H1 (cell line): ENCODE measurements at regions not wholly inside any gene's neighbourhood (a gene's known extent, or its start where the extent isn't known, plus 50 kb on each side); places are given as distances from the start of the nearest gene placed in this dataset.

Experiments
- CTCF ChIA-PET: fragments of 300-600 bp; sonication (Branson Sonifier 250); formaldehyde crosslinking; loops from one replicate; lab custom pipeline; 2021; ENCODE audit not compliant: partially characterized antibody; lab: Charles Lee
- POLR2A ChIA-PET: fragments of 300-600 bp; sonication (Branson Sonifier 250); formaldehyde crosslinking; loops from one replicate; lab custom pipeline; 2021; ENCODE audit warnings: inconsistent platforms; ENCODE audit not compliant: partially characterized antibody; lab: Charles Lee
- DNase-seq, 2 experiments: peaks; one replicate each; pipeline versions ENCODE4 v3.0.0 to v3.0.0-alpha.2; 2010 to 2022; ENCODE audit warnings: low spot score in 2 of 2, low read depth in 1 of 2, mixed read lengths in 1 of 2
- FAIRE-seq: peaks from 2 replicates; lab custom pipeline; 2011; peaks lifted over from hg19 to GRCh38; lab: Jason Lieb, UNC
- H2AFZ ChIP-seq: 2 replicates; pipeline ENCODE4 v1.8.1; 2012; ENCODE audit warnings: low read length, inconsistent platforms
- H2AK5ac ChIP-seq: 2 replicates; pipeline ENCODE4 v1.6.1; 2013; ENCODE audit warnings: low read depth, low read length
- H2BK120ac ChIP-seq: replicated peaks from 2 replicates; pipeline ENCODE3; 2013; ENCODE audit warnings: low read depth, low read length, inconsistent platforms
- H2BK12ac ChIP-seq: 2 replicates; pipeline ENCODE4 v1.6.1; 2013; ENCODE audit warnings: low read depth, low read length
- H2BK15ac ChIP-seq: 2 replicates; pipeline ENCODE4 v1.6.1; 2013; ENCODE audit warnings: low read length
- H2BK20ac ChIP-seq: 2 replicates; pipeline ENCODE4 v1.6.1; 2013; ENCODE audit warnings: low read length
- H2BK5ac ChIP-seq: 2 replicates; pipeline ENCODE4 v1.6.1; 2013; ENCODE audit warnings: low read depth, low read length
- H3K14ac ChIP-seq: 2 replicates; pipeline ENCODE4 v1.6.1; 2013; ENCODE audit warnings: inconsistent platforms; ENCODE audit not compliant: insufficient read length
- H3K18ac ChIP-seq: 2 replicates; pipeline ENCODE4 v1.6.1; 2013; ENCODE audit warnings: low read length; ENCODE audit errors: extremely low read depth
- H3K23ac ChIP-seq: 2 replicates; pipeline ENCODE4 v1.6.1; 2013; ENCODE audit warnings: inconsistent platforms; ENCODE audit not compliant: insufficient read length
- H3K23me2 ChIP-seq: 2 replicates; pipeline ENCODE4 v1.6.1; 2013; ENCODE audit warnings: low read depth, low read length
- H3K27ac ChIP-seq: 2 replicates; pipeline ENCODE4 v1.6.1; 2011; ENCODE audit warnings: low read depth, low read length, inconsistent platforms
- H3K27me3 ChIP-seq, 4 experiments: replicated peaks in 1 of 4; 1 replicate in 1 of 4; 2 replicates in 3 of 4; pipeline versions ENCODE4 v1.6.1 to v1.8.1; 2011 to 2013; ENCODE audit warnings: low read length in 3 of 4, mild to moderate bottlenecking in 3 of 4, inconsistent platforms in 2 of 4, mixed read lengths in 2 of 4, moderate library complexity in 1 of 4; ENCODE audit not compliant: control insufficient read depth in 3 of 4, insufficient read depth in 3 of 4; ENCODE audit errors: extremely low read depth in 1 of 4
- H3K36me3 ChIP-seq, 4 experiments: 2 replicates each; pipeline versions ENCODE4 v1.6.1 to v1.8.1; 2011 to 2013; ENCODE audit warnings: mild to moderate bottlenecking in 4 of 4, low read length in 3 of 4, moderate library complexity in 2 of 4, control low read depth in 1 of 4, inconsistent platforms in 1 of 4; ENCODE audit not compliant: insufficient read depth in 4 of 4, control insufficient read depth in 2 of 4
- H3K4ac ChIP-seq: replicated peaks from 2 replicates; pipeline ENCODE3; 2013; ENCODE audit warnings: low read length, low read depth, mixed read lengths, inconsistent platforms; ENCODE audit not compliant: insufficient read length
- H3K4me1 ChIP-seq, 4 experiments: replicated peaks in 1 of 4; 1 replicate in 1 of 4; 2 replicates in 3 of 4; pipeline versions ENCODE4 v1.6.1 to v1.8.1; 2011 to 2013; ENCODE audit warnings: low read length in 3 of 4, inconsistent platforms in 2 of 4, mixed read lengths in 1 of 4; ENCODE audit not compliant: insufficient read depth in 4 of 4, control insufficient read depth in 3 of 4
- H3K4me2 ChIP-seq, 2 experiments: 2 replicates each; pipeline versions ENCODE4 v1.6.1 to v1.8.1; 2011 to 2013; ENCODE audit warnings: low read depth in 2 of 2, low read length in 2 of 2, control low read depth in 1 of 2, inconsistent platforms in 1 of 2, mild to moderate bottlenecking in 1 of 2; ENCODE audit not compliant: insufficient read depth in 1 of 2
- H3K4me3 ChIP-seq, 4 experiments: fragments of 200-600, 300-600 bp in 1 of 4; sonication (generic), shearing (Covaris generic), sonication (Bioruptor Twin) in 1 of 4; 2 replicates each; pipeline versions ENCODE4 v1.5.1 to v1.8.1; 2011 to 2016; ENCODE audit warnings: low read length in 4 of 4, low read depth in 3 of 4, control low read depth in 2 of 4, inconsistent platforms in 2 of 4, mild to moderate bottlenecking in 2 of 4, mixed read lengths in 1 of 4, moderate library complexity in 1 of 4; ENCODE audit not compliant: insufficient read depth in 2 of 4; ENCODE audit errors: extremely low read depth in 1 of 4
- H3K56ac ChIP-seq: replicated peaks from 2 replicates; pipeline ENCODE3; 2013; ENCODE audit warnings: low read depth, mild to moderate bottlenecking, mixed read lengths, low read length, inconsistent platforms; ENCODE audit not compliant: insufficient read length
- H3K79me1 ChIP-seq: 2 replicates; pipeline ENCODE4 v1.6.1; 2013; ENCODE audit warnings: low read depth, low read length, control low read depth
- H3K79me2 ChIP-seq, 2 experiments: 2 replicates each; pipeline versions ENCODE4 v1.6.1 to v1.8.1; 2012 to 2013; ENCODE audit warnings: low read length in 2 of 2, mild to moderate bottlenecking in 2 of 2, inconsistent platforms in 1 of 2; ENCODE audit not compliant: insufficient read depth in 2 of 2, control insufficient read depth in 1 of 2
- H3K9ac ChIP-seq, 4 experiments: replicated peaks in 1 of 4; 1 replicate in 1 of 4; 2 replicates in 3 of 4; pipeline versions ENCODE4 v1.6.1 to v1.8.1; 2011 to 2013; ENCODE audit warnings: low read depth in 3 of 4, low read length in 3 of 4, control low read depth in 2 of 4, mild to moderate bottlenecking in 2 of 4, moderate library complexity in 2 of 4, inconsistent platforms in 1 of 4; ENCODE audit errors: extremely low read depth in 1 of 4
- H3K9me3 ChIP-seq, 2 experiments: 2 replicates each; pipeline versions ENCODE4 v1.6.1 to v1.8.1; 2012 to 2013; ENCODE audit warnings: mild to moderate bottlenecking in 2 of 2, moderate library complexity in 2 of 2, control low read depth in 1 of 2, inconsistent platforms in 1 of 2, low read depth in 1 of 2, low read length in 1 of 2, mixed read lengths in 1 of 2; ENCODE audit not compliant: insufficient read depth in 2 of 2
- H4K20me1 ChIP-seq, 2 experiments: replicated peaks in 1 of 2; 2 replicates each; pipeline versions ENCODE3 to v1.8.1; 2011 to 2013; ENCODE audit warnings: inconsistent platforms in 2 of 2, low read length in 2 of 2, mild to moderate bottlenecking in 1 of 2; ENCODE audit not compliant: insufficient read depth in 2 of 2, control insufficient read depth in 1 of 2
- H4K5ac ChIP-seq: 2 replicates; pipeline ENCODE4 v1.6.1; 2013; ENCODE audit warnings: low read length, low read depth, mixed read lengths, inconsistent platforms; ENCODE audit not compliant: insufficient read length
- H4K8ac ChIP-seq: 2 replicates; pipeline ENCODE4 v1.8.0; 2013; ENCODE audit warnings: mild to moderate bottlenecking, moderate library complexity, low read length, inconsistent platforms; ENCODE audit not compliant: insufficient read depth; ENCODE audit errors: extremely low read depth
- H4K91ac ChIP-seq: replicated peaks from 2 replicates; pipeline ENCODE3; 2013; ENCODE audit warnings: low read length, mixed read lengths, inconsistent platforms; ENCODE audit not compliant: insufficient read length
- CBX8 ChIP-seq: fragments of 300-800, 300-1000 bp; sonication (generic); IDR thresholded peaks from 2 replicates; pipeline ENCODE4 v1.7.1; 2016; ENCODE audit warnings: low read depth, low read length, borderline replicate concordance
- CEBPB ChIP-seq: IDR thresholded peaks from 2 replicates; pipeline ENCODE4 v1.6.1; 2012; ENCODE audit warnings: low read depth, low read length
- CTCF ChIP-seq, 3 experiments: IDR thresholded peaks; 1 replicate in 2 of 3; 2 replicates in 1 of 3; pipeline versions ENCODE4 v1.5.1 to v1.6.1; 2011; ENCODE audit warnings: low read length in 3 of 3, mild to moderate bottlenecking in 3 of 3, inconsistent platforms in 2 of 3, low read depth in 1 of 3, moderate library complexity in 1 of 3; ENCODE audit not compliant: insufficient read depth in 1 of 3; ENCODE audit errors: control extremely low read depth in 1 of 3
- EGR1 ChIP-seq: IDR thresholded peaks from 2 replicates; pipeline ENCODE4 v1.6.1; 2011; ENCODE audit warnings: low read depth, low read length, borderline replicate concordance
- EP300 ChIP-seq, 2 experiments: IDR thresholded peaks; 1 replicate in 1 of 2; 2 replicates in 1 of 2; pipeline ENCODE4 v1.6.1; 2011 to 2012; ENCODE audit warnings: low read depth in 2 of 2, low read length in 2 of 2, mild to moderate bottlenecking in 2 of 2, borderline replicate concordance in 1 of 2, inconsistent platforms in 1 of 2, moderate library complexity in 1 of 2
- KDM4A ChIP-seq: IDR thresholded peaks from one replicate; pipeline ENCODE4 v1.7.1; 2012; ENCODE audit warnings: low read depth, mild to moderate bottlenecking, moderate library complexity, low read length, inconsistent platforms; ENCODE audit not compliant: severe bottlenecking
- NRF1 ChIP-seq: IDR thresholded peaks from 2 replicates; pipeline ENCODE4 v1.6.1; 2011; ENCODE audit warnings: mild to moderate bottlenecking, low read depth, low read length, improper control_type of control experiment
- POLR2A ChIP-seq, 2 experiments: IDR thresholded peaks; 1 replicate in 1 of 2; 2 replicates in 1 of 2; pipeline ENCODE4 v1.6.1; 2011; ENCODE audit warnings: low read depth in 2 of 2, low read length in 2 of 2, mild to moderate bottlenecking in 2 of 2; ENCODE audit errors: control extremely low read depth in 1 of 2
- RBBP5 ChIP-seq: IDR thresholded peaks from 2 replicates; pipeline ENCODE4 v1.7.1; 2012; ENCODE audit warnings: low read depth, mild to moderate bottlenecking, inconsistent platforms, low read length, moderate library complexity, borderline replicate concordance
- TAF1 ChIP-seq: IDR thresholded peaks from 2 replicates; pipeline ENCODE4 v1.6.1; 2011; ENCODE audit warnings: mild to moderate bottlenecking, low read depth, low read length
- TEAD4 ChIP-seq: IDR thresholded peaks from 2 replicates; pipeline ENCODE4 v1.6.1; 2012; ENCODE audit warnings: low read depth, low read length, inconsistent platforms, mixed read lengths
- YY1 ChIP-seq: IDR thresholded peaks from 2 replicates; pipeline ENCODE4 v1.6.1; 2011; ENCODE audit warnings: low read depth, mild to moderate bottlenecking, low read length
- ZNF274 ChIP-seq: IDR thresholded peaks from 2 replicates; pipeline ENCODE4 v1.7.0; 2012; ENCODE audit warnings: low read length, borderline replicate concordance; ENCODE audit errors: extremely low read depth
- WGBS, 2 experiments: shearing (Covaris generic) in 1 of 2; methylation state at CpG; one replicate each; pipeline versions ENCODE4 v1.1.6 to v1.1.7; 2013 to 2015; ENCODE audit warnings: low lambda C conversion rate in 2 of 2, mixed read lengths in 2 of 2, inconsistent platforms in 1 of 2, low coverage in 1 of 2, missing lambda C conversion rate in 1 of 2; ENCODE audit not compliant: insufficient replicate concordance in 2 of 2, insufficient coverage in 1 of 2, insufficient read length in 1 of 2; ENCODE audit errors: extremely low coverage in 1 of 2, missing lambda C conversion rate in 1 of 2; 5-methylcytosine and 5-hydroxymethylcytosine counted together

GRCh38 chr19:34075661-34076091, 96.6 kb upstream of the LSM14A start:
- no peaks in the 10 kb centered on the region for H3K4me1 ChIP-seq
- H2BK15ac ChIP-seq, result no peak overlapping the region
- H3K79me1 ChIP-seq, result no peaks in the 10 kb centered on the region
- H3K27ac ChIP-seq, result no peak overlapping the region
- no peak overlapping the region for H2BK20ac ChIP-seq
- H2AFZ ChIP-seq, result no peak overlapping the region
- no peaks in the 10 kb centered on the region for H3K79me2 ChIP-seq
- H2BK5ac ChIP-seq, result no peak overlapping the region
- no peaks in the 10 kb centered on the region for H3K27me3 ChIP-seq
- H3K9ac ChIP-seq, result no peak overlapping the region
- H3K14ac ChIP-seq, result no peak overlapping the region
- no peak for FAIRE-seq
- 86% methylated on average over 3 of the region's 3 CpGs; no CpG with 5 or more reads in 1 of the 2 experiments for WGBS, 2 experiments
- no peak overlapping the region for H4K8ac ChIP-seq
- no peak for DNase-seq
- no peak overlapping the region for H3K4me2 ChIP-seq
- CTCF ChIA-PET, result interaction anchor here (1.5 kb wide), 1 partner anchor 21 kb away, joined by 3 read pairs; no protein-coding TSS in a partner anchor
- no peak overlapping the region for H4K5ac ChIP-seq
- H3K23ac ChIP-seq, result no peak overlapping the region
- H3K18ac ChIP-seq, result no peak overlapping the region
- H3K36me3 ChIP-seq, result no peaks in the 10 kb centered on the region
- peaks cover 0 to 2% of the 10 kb centered on the region in 2 experiments; a peak in 1 of 4 replicates for H3K9me3 ChIP-seq
- H4K20me1 ChIP-seq, result no peaks in the 10 kb centered on the region
- H3K4ac ChIP-seq, result no peak overlapping the region
- POLR2A ChIA-PET, result no interaction called here
- no peaks in the 10 kb centered on the region for H3K23me2 ChIP-seq
- H3K4me3 ChIP-seq, result no peak overlapping the region
- H4K91ac ChIP-seq, result no peak overlapping the region
- H2BK12ac ChIP-seq, result no peak overlapping the region
- no peak overlapping the region for H3K56ac ChIP-seq
- no peak overlapping the region for H2BK120ac ChIP-seq
- no peak overlapping the region for H2AK5ac ChIP-seq
- TF ChIP-seq CBX8 (no peak), EGR1 (no peak), TAF1 (no peak), RBBP5 (no peak), CTCF (IDR thresholded peaks at IDR 0.05; ENCODE audit: control extremely low read depth in 1 of 3, insufficient read depth in 1 of 3, low read depth in 1 of 3, low read length in 3 of 3) (no peak), EP300 (IDR thresholded peaks at IDR 0.05; ENCODE audit: borderline replicate concordance in 1 of 2, low read depth in 2 of 2, low read length in 2 of 2) (no peak), CEBPB (no peak), ZNF274 (no peak), TEAD4 (no peak), YY1 (no peak), POLR2A (IDR thresholded peaks at IDR 0.05; ENCODE audit: control extremely low read depth in 1 of 2, low read depth in 2 of 2, low read length in 2 of 2) (no peak), NRF1 (no peak), KDM4A (no peak)
